ENCODE measurements at regions not wholly inside any gene's neighbourhood (a gene's known extent, or its start where the extent isn't known, plus 50 kb on each side); places are given as distances from the start of the nearest gene placed in this dataset.

DNA sequence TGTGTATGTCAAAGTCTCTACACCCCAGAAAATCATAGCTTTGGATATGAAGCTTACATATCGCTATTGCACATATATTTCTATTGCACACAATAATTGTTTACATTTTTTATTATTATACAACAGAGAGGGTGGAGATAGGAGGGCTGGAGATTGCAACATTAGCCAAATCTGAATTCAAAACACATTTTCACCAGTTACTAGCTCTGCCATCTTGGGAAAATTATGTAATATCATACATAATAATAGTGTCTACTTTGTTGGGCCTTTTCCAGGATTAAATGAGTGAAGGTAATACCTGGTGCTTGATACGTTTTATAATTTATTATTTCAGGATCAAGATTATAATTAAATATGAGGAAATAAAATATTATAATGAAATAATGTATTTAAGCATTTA, 507.4 kb upstream of the TBX3 start:
- H3K4me3 ChIP-seq = no peak overlapping the region
- WGBS (ENCODE audit: insufficient coverage, low coverage, low lambda C conversion rate, missing lambda C conversion rate) = 74% methylated on average over 2 of the region's 2 CpGs
- intact Hi-C loops (cut with DNase I) = no loop called here
- DNase-seq = no peak
- H3K4me1 ChIP-seq = no peaks in the 10 kb centered on the region
- TF ChIP-seq, protein P1, sequence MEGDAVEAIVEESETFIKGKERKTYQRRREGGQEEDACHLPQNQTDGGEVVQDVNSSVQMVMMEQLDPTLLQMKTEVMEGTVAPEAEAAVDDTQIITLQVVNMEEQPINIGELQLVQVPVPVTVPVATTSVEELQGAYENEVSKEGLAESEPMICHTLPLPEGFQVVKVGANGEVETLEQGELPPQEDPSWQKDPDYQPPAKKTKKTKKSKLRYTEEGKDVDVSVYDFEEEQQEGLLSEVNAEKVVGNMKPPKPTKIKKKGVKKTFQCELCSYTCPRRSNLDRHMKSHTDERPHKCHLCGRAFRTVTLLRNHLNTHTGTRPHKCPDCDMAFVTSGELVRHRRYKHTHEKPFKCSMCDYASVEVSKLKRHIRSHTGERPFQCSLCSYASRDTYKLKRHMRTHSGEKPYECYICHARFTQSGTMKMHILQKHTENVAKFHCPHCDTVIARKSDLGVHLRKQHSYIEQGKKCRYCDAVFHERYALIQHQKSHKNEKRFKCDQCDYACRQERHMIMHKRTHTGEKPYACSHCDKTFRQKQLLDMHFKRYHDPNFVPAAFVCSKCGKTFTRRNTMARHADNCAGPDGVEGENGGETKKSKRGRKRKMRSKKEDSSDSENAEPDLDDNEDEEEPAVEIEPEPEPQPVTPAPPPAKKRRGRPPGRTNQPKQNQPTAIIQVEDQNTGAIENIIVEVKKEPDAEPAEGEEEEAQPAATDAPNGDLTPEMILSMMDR (IDR thresholded peaks at IDR 0.05) = no peak
- TF ChIP-seq POLR2A (IDR thresholded peaks at IDR 0.05) = no peak
- no peak for ATAC-seq
- no peak overlapping the region for H3K27ac ChIP-seq
- no peaks in the 10 kb centered on the region for H3K27me3 ChIP-seq
- no peaks in the 10 kb centered on the region for H3K36me3 ChIP-seq
- H3K9me3 ChIP-seq = no peaks in the 10 kb centered on the region

DNA sequence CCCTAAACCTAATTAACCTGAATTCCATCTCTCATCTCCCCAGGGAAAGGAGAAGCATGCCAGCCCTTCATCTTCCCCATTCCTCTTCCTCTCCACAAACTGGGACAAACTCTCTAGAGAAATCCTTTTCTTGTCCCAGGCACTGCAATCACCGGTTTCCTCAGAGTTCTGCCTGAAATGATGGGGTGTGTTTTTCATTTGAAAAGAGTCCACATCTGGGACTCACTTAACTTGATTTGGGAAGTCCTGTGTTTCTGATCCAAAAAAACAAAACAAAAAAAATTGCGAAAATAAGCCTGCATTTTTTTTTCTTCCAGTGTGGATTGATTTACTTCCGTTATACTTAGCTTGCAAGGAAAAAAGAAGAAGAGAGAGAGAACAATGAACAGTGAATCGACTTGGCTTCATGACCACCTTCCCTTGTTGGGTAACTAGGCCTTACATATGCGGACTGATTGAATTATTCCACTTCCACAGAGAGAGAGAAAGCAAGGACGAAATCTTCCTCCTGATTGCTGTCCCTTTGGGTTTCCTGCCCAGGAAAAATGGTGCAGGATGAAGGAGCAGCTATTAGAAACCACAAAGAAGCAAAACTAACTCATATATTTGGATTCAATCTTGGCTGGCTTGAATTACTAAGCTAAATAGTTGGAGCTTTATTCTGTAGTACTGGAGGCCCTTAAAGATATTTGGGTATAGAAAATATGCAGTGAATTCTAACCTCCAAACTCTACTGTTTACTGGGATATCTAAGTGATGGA, 506.2 kb upstream of the TBX3 start:
- H3K27ac ChIP-seq = no peak overlapping the region
- no peak for DNase-seq
- H3K27me3 ChIP-seq = no peaks in the 10 kb centered on the region
- no peak for ATAC-seq
- TF ChIP-seq POLR2A (IDR thresholded peaks at IDR 0.05) = no peak
- TF ChIP-seq, protein P1 (IDR thresholded peaks at IDR 0.05) = no peak
- H3K4me3 ChIP-seq = no peak overlapping the region
- 58% methylated on average over 5 of the region's 6 CpGs for WGBS (ENCODE audit: insufficient coverage, low coverage, low lambda C conversion rate, missing lambda C conversion rate)
- H3K36me3 ChIP-seq = no peaks in the 10 kb centered on the region
- intact Hi-C loops (cut with DNase I) = no loop called here
- H3K9me3 ChIP-seq = no peaks in the 10 kb centered on the region
- H3K4me1 ChIP-seq = no peaks in the 10 kb centered on the region

DNA sequence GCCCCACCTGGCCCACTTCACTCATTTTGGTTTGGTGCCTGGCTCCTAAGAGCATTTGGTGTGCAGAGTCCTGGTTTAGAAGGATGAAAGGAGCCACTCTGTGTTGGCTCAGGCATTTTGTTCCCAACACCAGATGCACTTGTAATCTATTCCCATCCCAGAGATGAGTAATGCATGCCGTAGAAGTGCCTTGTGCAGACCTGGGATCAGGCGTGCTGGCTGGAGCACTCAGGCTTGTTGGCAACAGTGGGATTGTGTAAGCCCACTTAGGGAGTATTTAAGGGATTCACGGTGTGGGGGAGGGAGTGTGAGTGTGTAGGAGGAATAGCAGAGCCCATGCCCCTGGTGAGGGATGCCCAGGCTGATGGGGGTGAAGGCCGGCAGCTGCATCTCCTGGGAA, 501.5 kb upstream of the TBX3 start:
- 0% methylated on average over 2 of the region's 4 CpGs for WGBS (ENCODE audit: insufficient coverage, low coverage, low lambda C conversion rate, missing lambda C conversion rate)
- no peaks in the 10 kb centered on the region for H3K4me1 ChIP-seq
- ATAC-seq (no peak), DNase-seq (no peak)
- intact Hi-C loops (cut with DNase I) = no loop called here
- H3K27ac ChIP-seq = no peak overlapping the region
- no peak overlapping the region for H3K4me3 ChIP-seq
- no peak for TF ChIP-seq POLR2A (IDR thresholded peaks at IDR 0.05)
- TF ChIP-seq, protein P1 (IDR thresholded peaks at IDR 0.05) = no peak
- H3K36me3 ChIP-seq = no peaks in the 10 kb centered on the region
- no peaks in the 10 kb centered on the region for H3K9me3 ChIP-seq
- H3K27me3 ChIP-seq = no peaks in the 10 kb centered on the region

DNA sequence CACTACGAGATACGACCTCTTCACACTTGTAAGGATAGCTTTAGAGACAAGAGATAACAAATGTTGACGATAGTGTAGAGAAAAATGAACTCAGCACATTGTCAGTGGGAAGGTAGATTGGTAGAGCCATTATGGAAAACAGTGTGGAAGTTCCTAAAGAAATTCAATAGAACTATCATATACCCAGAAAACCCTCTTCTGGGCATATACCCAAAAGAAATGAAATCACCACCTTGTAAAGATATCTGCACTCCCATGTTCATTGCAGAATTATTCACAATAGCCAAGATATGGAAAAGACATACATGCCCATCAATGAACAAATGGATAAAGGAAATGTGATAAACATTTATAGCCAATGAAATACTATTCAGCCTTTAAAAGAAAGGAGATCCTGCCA, 499.8 kb upstream of the TBX3 start:
- Histone ChIP-seq H3K36me3 (no peaks in the 10 kb centered on the region), H3K4me3 (no peak overlapping the region), H3K27ac (no peak overlapping the region), H3K9me3 (no peaks in the 10 kb centered on the region), H3K27me3 (no peaks in the 10 kb centered on the region), H3K4me1 (no peaks in the 10 kb centered on the region)
- intact Hi-C loops (cut with DNase I) = no loop called here
- TF ChIP-seq, protein P1 (IDR thresholded peaks at IDR 0.05) = no peak
- no peak for TF ChIP-seq POLR2A (IDR thresholded peaks at IDR 0.05)
- 73% methylated on average over 3 of the region's 3 CpGs for WGBS (ENCODE audit: insufficient coverage, low coverage, low lambda C conversion rate, missing lambda C conversion rate)
- DNase-seq = no peak
- no peak for ATAC-seq
